ENCODE measurements at regions not wholly inside any gene's neighbourhood (a gene's known extent, or its start where the extent isn't known, plus 50 kb on each side); places are given as distances from the start of the nearest gene placed in this dataset.

GRCh38 chr3:153313302-153313965 is 151.4 kb downstream of the RAP2B start:
- DNase-seq (ENCODE audit: low read depth in 1 of 2, low spot score in 1 of 2): no peak

DNA sequence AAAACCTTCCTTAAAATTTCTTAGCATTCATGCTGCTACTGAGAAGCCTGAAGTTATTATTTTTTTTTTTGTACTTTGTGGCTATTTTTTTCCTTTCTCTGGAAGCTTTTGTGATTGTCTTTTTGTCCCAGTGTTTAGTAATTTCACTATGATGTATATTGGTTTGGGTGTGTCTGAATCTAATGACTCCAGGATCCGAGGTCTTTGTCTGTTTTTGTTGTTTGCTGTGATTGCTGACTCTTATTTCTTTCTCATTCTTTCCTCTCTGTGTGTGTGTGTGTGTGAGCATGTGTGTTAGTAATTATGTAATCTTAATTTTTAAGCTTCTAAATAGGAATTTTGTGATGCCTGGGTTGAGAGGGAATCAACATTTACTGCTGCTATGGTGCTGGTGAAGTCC is 152.0 kb downstream of the RAP2B start:
- no peak for DNase-seq (ENCODE audit: low read depth in 1 of 2, low spot score in 1 of 2)

DNA sequence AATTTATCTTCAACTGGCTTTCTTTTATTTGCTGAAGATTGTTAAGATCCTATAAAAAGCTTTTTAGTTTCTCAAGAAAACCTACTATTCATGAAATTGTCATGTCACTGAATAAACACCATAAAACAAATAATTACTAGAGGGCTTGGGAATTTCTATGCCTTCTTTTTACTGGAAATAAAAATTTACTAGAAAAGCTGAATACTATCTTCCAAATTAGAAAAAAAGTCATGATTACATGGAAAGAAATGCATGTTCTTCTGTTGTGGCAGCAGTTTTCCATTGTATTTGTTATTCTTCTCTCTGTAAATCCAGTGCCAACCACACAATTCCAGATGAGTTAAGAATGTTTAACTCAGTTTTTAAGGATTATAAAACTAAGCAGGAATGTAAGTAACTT is 153.8 kb downstream of the RAP2B start:
- no peak for DNase-seq (ENCODE audit: low read depth in 1 of 2, low spot score in 1 of 2)

DNA sequence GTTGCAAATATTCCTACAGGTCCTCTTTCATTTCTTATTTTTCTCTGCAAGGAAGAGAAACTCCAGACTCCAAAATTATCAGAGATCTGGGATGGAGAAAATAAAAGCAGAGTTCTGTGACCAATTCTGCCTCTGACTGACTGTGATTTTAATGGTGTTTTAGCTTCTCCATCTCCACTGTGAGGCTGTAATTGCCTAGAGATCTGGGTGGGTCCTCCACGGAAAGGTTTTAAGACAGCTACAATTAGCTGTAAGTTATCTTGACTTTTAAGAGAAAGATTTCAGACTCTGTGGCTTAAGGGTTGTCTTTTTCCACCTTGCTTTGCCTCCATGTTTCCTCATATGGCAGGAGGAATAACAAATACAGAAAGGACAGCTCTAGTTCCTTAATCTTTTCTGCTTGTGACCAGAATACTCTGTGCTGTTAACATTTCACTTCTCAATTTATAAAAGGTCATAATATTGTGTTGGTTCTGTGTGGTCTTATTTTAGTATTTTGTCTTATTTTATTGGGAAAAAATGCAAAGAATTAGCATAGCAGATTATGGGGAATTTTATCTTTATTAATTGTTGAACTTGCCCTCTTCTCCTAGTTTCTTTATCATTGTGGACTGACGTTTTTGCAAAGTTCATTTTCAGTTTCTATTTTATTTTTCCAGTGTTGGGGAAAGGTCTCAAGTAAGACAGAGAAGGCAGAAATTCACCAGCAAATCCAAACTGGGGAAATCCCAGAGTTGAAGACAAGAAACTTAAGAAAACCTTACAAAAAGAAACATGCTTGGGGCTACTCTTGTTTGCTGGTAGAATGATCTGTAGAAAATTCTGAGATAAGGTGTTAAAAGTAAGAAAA is 157.9 kb downstream of the RAP2B start:
- no peak for DNase-seq (ENCODE audit: low read depth in 1 of 2, low spot score in 1 of 2)

DNA sequence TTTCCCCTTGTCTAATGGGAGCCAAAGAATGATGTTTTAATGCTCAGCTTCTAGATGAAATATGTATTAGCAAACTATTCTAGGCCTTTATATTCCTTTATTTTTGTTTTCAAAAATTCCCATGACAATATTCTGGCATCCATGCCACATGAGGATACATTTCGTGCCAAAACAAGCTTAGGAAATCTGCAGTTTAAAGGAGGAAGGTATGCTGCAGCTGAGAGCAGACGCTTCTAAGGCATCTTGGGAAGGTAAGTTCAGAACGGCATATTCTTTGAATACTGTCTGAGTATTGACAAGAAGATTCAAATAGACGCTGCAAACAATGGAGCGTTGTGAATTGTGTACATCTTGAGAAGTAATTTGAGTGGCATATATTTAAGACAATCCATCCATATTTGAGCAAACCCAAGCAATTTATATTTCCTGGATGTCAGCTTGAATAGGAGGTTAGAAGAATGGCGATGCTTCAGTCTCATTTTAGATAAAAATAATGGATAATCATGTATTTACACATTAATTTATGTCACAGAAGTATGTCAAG is 158.6 kb downstream of the RAP2B start:
- DNase-seq (ENCODE audit: low read depth in 1 of 2, low spot score in 1 of 2): no peak

DNA sequence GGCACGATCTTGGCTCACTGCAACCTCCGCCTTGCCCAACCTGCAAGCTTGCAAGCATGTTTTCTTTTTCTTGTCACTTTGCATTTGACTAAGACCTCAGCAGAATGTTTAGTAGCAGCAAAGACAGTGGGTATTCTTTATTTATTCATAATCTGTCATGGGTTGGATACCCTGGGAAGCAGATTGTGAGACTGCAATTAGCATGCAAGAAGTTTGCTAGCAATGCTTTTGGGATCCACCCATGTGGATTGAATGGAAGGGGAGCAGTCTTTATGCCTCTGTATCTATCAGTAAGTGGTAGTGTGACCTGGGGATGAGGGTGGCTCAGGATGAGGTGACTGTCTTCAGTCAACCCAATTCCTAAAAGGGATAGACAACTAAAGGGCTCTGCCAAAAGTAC is 166.7 kb downstream of the RAP2B start:
- DNase-seq (ENCODE audit: low read depth in 1 of 2, low spot score in 1 of 2): no peak

DNA sequence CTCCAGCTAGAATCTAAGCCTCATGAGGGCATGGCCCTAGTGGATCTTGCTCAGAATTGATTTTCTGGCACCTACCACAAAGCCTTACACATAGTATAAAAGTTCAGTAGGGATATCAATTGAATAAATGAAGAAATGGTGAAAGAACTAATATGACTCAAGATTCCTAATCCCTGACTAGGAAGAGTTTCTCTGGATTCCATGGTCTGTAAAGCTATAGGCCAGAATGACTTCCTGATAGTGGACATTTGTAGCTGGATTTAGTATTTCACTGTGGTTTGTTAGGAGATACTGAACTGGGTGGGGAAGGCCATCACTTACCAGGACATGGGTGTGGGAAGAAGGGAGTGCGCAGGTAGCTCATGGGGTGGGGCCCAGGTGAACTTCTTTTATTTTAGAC is 168.9 kb downstream of the RAP2B start:
- no peak for DNase-seq (ENCODE audit: low read depth in 1 of 2, low spot score in 1 of 2)

DNA sequence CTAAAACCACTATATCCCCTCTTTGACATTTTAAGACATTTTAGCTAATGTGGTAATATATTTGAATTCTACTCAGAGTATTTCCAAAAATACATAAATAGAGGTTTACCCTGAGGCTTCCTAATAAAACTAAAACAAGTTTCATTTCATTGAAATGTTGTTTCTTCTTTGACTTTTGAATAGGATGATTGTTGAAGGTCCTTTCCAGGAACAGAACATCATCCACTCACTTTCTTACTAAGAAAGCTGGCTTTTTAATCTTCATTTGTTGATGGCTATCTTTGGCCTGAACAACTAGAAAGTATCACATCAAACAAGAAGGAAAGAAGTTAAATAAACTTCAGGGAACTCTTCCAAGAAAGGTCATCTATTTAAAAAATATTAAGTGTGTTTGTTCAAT is 169.7 kb downstream of the RAP2B start:
- no peak for DNase-seq (ENCODE audit: low read depth in 1 of 2, low spot score in 1 of 2)

DNA sequence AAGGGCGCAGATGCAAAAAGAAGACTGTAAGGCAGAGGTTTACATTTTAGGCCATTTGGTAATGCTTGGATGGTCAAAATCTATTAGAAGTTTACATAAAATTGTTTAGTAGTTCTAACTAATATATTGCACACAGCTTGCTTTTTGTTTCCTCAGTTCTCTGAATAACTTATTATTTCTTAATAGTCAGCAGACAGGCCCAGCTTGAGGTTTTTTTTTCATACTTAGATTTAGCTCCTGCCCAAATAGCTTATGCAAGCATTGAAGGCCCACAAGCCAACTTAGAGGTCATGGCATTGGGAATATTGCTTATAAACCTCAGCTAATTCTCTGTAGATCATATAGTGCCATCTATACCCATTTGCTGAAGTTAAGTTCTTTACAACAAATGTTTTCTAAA is 172.5 kb downstream of the RAP2B start:
- no peak for DNase-seq (ENCODE audit: low read depth in 1 of 2, low spot score in 1 of 2)

GRCh38 chr3:153337369-153337768 is 175.3 kb downstream of the RAP2B start:
- DNase-seq (ENCODE audit: low read depth in 1 of 2, low spot score in 1 of 2): no peak

DNA sequence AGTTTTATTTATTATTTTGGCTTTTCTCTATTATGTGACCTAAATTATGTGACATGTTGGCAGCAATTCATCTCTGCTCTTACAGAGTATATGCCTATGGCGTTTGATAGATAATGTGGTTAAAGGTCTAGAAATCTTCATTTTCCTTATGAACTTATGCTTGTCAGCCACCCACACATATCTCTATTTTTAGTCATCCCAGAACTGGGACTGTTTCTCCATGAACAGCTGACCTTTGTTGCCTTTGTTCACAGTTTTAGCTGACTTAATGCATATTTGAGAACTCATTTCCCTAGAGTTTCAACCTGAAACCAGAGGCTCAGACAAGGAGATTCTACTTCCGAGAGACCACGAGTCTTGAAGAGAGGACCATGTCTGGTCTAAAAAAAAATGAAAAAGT is 176.5 kb downstream of the RAP2B start:
- no peak for DNase-seq (ENCODE audit: low read depth in 1 of 2, low spot score in 1 of 2)

DNA sequence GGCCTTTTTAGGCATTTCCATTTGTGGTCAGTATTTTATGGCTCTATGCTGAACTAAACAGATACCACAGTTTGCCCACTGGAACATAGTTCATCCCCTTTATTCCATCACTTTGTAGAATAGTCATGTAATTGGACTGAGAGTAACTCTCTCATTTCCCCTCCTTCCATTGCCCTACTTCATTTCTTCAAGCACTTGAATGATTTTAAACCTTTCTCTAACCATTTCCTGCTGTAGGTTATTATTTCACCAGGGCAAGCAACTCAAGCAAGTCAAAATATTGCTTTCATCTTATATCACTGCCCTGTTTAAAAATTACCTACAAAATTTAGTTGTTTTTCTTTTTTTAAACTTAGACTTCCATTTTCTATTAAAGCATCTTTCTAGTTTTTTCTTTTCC is 177.0 kb downstream of the RAP2B start:
- DNase-seq (ENCODE audit: low read depth in 1 of 2, low spot score in 1 of 2): no peak

- no peak for DNase-seq (ENCODE audit: low read depth in 1 of 2, low spot score in 1 of 2)
These were observed 182.2 kb downstream of the RAP2B start for GRCh38 chr3:153343988-153344782.

GRCh38 chr3:153348457-153349107 is 186.6 kb downstream of the RAP2B start:
- no peak for DNase-seq (ENCODE audit: low read depth in 1 of 2, low spot score in 1 of 2)

GRCh38 chr3:153349108-153349499 is 187.1 kb downstream of the RAP2B start:
- no peak for DNase-seq (ENCODE audit: low read depth in 1 of 2, low spot score in 1 of 2)

DNA sequence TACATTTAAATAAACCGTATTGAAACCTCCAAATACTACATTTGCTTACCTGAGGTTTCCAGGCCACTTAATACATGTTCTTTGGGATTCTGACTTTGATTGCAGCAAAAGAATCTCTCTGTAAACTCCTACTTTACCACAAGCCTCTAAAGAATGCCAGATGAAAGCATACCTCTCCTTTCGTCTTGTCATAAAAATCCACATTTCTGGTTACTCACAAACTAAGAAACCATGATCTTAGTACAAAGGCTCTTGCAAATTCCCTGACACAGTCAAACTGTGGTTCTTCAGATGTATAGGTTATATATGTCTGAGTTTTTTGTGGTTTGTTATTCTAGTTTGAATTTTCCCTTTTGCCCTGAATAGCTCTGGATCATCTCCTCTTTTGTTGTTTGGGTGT is 188.4 kb downstream of the RAP2B start:
- DNase-seq (ENCODE audit: low read depth in 1 of 2, low spot score in 1 of 2): no peak

- no peak for DNase-seq (ENCODE audit: low read depth in 1 of 2, low spot score in 1 of 2)
These were observed 192.6 kb downstream of the RAP2B start for GRCh38 chr3:153354641-153355040.

- no peak for DNase-seq (ENCODE audit: low read depth in 1 of 2, low spot score in 1 of 2)
These were observed 193.5 kb downstream of the RAP2B start for GRCh38 chr3:153355559-153355958.

DNA sequence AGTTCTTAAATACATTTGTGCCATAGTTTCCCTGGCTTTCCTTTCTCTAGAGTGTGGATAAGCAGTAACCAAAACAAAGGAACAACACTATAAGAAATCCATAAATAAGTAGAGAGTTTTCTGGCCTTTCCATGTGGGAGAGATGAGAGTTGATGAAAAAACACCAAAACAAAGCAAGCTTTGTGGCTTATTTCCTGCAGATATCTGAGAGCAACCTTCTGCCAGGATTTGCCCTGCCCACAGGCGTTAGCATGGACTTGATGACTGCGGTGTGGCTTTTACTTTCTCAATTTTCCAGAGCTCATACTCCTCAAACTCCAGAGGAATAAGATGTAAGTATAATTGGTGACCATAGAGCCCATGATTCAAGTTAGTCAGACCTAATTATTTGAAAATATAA is 194.9 kb downstream of the RAP2B start:
- no peak for DNase-seq (ENCODE audit: low read depth in 1 of 2, low spot score in 1 of 2)

DNA sequence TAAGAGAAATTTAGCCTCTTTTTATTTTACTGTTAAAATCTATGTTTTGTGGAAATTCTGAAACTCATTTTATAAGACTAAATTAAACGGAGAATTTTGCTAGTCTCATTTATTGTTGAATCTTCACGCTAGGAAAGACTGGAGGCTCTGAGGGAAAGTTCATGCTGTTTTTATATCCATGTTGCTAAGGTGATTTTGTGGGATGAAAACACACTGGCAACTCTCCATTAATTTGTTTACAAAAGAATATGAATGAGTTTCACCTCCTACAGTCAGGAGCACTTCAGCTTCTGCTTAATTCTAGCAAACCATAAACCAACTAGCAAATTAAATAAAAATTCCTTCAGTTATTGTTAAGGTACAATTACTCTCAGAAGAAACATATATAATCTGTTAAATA is 195.4 kb downstream of the RAP2B start:
- no peak for DNase-seq (ENCODE audit: low read depth in 1 of 2, low spot score in 1 of 2)

Data from activated CD4-positive, alpha-beta T cell treated with anti-CD3 and anti-CD28 coated beads, Interleukin-2, amount 50 U/mL, for 24 hours (primary cell).